ENCODE measurements at regions not wholly inside any gene's neighbourhood (a gene's known extent, or its start where the extent isn't known, plus 50 kb on each side); places are given as distances from the start of the nearest gene placed in this dataset.

GRCh38 chr21:19246018-19246417 is 842.4 kb upstream of the TMPRSS15 start:
- DNase-seq (ENCODE audit: low read depth, low spot score): no peak
- Histone ChIP-seq H3K9me3 (ENCODE audit: control insufficient read depth, insufficient read depth, low read length) (peaks cover 28% of the 10 kb centered on the region), H3K27me3 (ENCODE audit: control insufficient read depth, insufficient read depth, low read length) (no peaks in the 10 kb centered on the region), H3K27ac (ENCODE audit: low read depth, low read length) (no peak overlapping the region), H3K4me3 (ENCODE audit: low read depth, low read length) (no peak overlapping the region)
- POLR2A ChIA-PET: no interaction called here
- CTCF ChIA-PET: no interaction called here
- TF ChIP-seq, protein P1, sequence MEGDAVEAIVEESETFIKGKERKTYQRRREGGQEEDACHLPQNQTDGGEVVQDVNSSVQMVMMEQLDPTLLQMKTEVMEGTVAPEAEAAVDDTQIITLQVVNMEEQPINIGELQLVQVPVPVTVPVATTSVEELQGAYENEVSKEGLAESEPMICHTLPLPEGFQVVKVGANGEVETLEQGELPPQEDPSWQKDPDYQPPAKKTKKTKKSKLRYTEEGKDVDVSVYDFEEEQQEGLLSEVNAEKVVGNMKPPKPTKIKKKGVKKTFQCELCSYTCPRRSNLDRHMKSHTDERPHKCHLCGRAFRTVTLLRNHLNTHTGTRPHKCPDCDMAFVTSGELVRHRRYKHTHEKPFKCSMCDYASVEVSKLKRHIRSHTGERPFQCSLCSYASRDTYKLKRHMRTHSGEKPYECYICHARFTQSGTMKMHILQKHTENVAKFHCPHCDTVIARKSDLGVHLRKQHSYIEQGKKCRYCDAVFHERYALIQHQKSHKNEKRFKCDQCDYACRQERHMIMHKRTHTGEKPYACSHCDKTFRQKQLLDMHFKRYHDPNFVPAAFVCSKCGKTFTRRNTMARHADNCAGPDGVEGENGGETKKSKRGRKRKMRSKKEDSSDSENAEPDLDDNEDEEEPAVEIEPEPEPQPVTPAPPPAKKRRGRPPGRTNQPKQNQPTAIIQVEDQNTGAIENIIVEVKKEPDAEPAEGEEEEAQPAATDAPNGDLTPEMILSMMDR (IDR thresholded peaks at IDR 0.05; ENCODE audit: low read depth, low read length): no peak

- DNase-seq (ENCODE audit: low read depth, low spot score): no peak
- H3K27me3 ChIP-seq (ENCODE audit: control insufficient read depth, insufficient read depth, low read length): no peaks in the 10 kb centered on the region
- TF ChIP-seq, protein P1 (IDR thresholded peaks at IDR 0.05; ENCODE audit: low read depth, low read length): no peak
- H3K9me3 ChIP-seq (ENCODE audit: control insufficient read depth, insufficient read depth, low read length): peaks cover 12% of the 10 kb centered on the region
- CTCF ChIA-PET: interaction anchor here (0.6 kb wide), 1 partner anchor 1252 kb away, joined by 4 read pairs; no protein-coding TSS in a partner anchor
- H3K27ac ChIP-seq (ENCODE audit: low read depth, low read length): no peak overlapping the region
- no peak overlapping the region for H3K4me3 ChIP-seq (ENCODE audit: low read depth, low read length)
- POLR2A ChIA-PET: no interaction called here
Observed at GRCh38 chr21:19256934-19257660, 853.5 kb upstream of the TMPRSS15 start.

DNA sequence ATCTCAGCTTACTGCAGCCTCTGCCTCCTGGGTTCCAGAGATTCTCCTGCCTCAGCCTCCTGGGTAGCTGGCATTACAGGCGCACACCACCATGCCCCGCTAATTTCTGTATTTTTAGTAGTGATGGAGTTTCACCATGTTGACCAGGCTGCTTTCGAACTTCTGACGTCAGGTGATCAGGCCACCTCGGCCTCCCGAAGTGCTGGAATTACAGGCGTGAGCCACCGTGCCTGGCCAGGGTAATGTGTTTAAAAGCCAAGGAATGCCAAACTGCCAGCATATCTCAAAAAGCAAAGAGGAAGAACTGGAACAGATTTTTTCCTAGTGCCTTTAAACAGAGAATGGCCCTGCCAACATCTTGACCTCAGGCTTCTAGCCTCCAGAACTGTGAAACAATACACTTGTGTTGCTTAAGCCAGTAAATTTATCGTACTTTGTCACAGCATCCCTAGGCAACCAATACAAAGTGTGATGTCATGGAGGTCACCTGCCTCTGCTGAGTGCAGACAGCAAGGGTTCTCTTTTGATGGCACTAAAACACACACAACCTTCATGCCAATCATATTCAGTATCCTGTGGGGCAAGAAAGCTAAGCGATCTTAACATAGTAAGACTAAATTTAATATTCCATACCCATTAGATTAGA is 858.3 kb upstream of the TMPRSS15 start:
- Histone ChIP-seq H3K27ac (ENCODE audit: low read depth, low read length) (no peak overlapping the region), H3K4me3 (ENCODE audit: low read depth, low read length) (no peak overlapping the region), H3K9me3 (ENCODE audit: control insufficient read depth, insufficient read depth, low read length) (peaks cover 12% of the 10 kb centered on the region), H3K27me3 (ENCODE audit: control insufficient read depth, insufficient read depth, low read length) (no peaks in the 10 kb centered on the region)
- CTCF ChIA-PET: no interaction called here
- DNase-seq (ENCODE audit: low read depth, low spot score): no peak
- POLR2A ChIA-PET: no interaction called here
- TF ChIP-seq, protein P1 (IDR thresholded peaks at IDR 0.05; ENCODE audit: low read depth, low read length): no peak

GRCh38 chr21:19266636-19267035 is 863.1 kb upstream of the TMPRSS15 start:
- no peak for DNase-seq (ENCODE audit: low read depth, low spot score)
- TF ChIP-seq, protein P1 (IDR thresholded peaks at IDR 0.05; ENCODE audit: low read depth, low read length): no peak
- no peak overlapping the region for H3K4me3 ChIP-seq (ENCODE audit: low read depth, low read length)
- H3K27me3 ChIP-seq (ENCODE audit: control insufficient read depth, insufficient read depth, low read length): no peaks in the 10 kb centered on the region
- H3K27ac ChIP-seq (ENCODE audit: low read depth, low read length): no peak overlapping the region
- ChIA-PET CTCF (no interaction called here), POLR2A (no interaction called here)
- peaks cover 5% of the 10 kb centered on the region for H3K9me3 ChIP-seq (ENCODE audit: control insufficient read depth, insufficient read depth, low read length)

DNA sequence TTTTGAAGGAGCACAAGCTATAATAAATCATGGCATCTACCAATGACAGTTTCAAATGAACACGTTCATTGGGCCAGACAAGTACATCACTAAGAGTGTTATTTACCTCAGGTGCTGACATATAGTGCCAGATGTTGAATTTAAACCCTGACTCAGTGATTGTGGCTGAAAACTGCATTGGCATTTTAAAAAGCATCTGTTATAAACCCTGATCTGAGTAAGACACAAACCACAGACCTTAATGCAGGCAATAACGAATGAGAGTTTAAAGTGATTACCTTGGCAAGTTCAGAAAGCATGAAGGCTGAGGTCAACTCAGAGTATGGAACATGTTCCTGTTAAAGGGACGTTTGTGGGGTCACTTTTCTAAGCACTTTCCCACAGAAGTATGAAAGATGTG is 865.1 kb upstream of the TMPRSS15 start:
- no peak for DNase-seq (ENCODE audit: low read depth, low spot score)
- Histone ChIP-seq H3K27me3 (ENCODE audit: control insufficient read depth, insufficient read depth, low read length) (no peaks in the 10 kb centered on the region), H3K9me3 (ENCODE audit: control insufficient read depth, insufficient read depth, low read length) (no peaks in the 10 kb centered on the region), H3K27ac (ENCODE audit: low read depth, low read length) (no peak overlapping the region), H3K4me3 (ENCODE audit: low read depth, low read length) (no peak overlapping the region)
- TF ChIP-seq, protein P1 (IDR thresholded peaks at IDR 0.05; ENCODE audit: low read depth, low read length): no peak
- ChIA-PET POLR2A (no interaction called here), CTCF (no interaction called here)

All from AG04450 (cell line).